ENCODE measurements at regions not wholly inside any gene's neighbourhood (a gene's known extent, or its start where the extent isn't known, plus 50 kb on each side); places are given as distances from the start of the nearest gene placed in this dataset.

- no peak for FAIRE-seq
Observed at GRCh38 chr9:119092125-119092524, 277.1 kb downstream of the BRINP1 start.

DNA sequence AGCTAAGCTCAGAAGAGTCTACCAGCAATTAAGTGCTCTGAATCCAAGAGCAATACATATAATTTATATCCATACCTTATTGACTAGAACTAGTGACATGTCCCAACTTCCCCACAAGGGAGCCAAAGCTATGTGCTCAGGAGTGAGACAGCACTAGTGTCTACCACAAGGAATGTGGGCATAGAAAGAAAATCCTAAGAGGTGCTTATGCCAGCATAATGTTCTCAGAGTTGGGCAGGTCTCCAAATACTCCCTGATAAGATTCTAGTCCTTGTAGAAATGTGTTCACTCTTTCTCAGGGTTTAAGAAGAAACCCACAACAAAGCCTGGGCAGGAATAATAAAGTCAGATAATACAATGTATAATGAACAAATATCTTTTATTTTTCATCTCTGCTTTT is 275.1 kb downstream of the BRINP1 start:
- no peak overlapping the region for H3K27ac ChIP-seq (ENCODE audit: control insufficient read depth, insufficient read depth, low read length)
- H3K9ac ChIP-seq (ENCODE audit: control insufficient read depth, extremely low read depth, insufficient read depth, low read length) = no peak overlapping the region
- no peaks in the 10 kb centered on the region for H3K9me3 ChIP-seq (ENCODE audit: control insufficient read depth, low read depth, low read length)
- no peaks in the 10 kb centered on the region for H3K4me1 ChIP-seq (ENCODE audit: control insufficient read depth, extremely low read depth, insufficient read depth, low read length)
- no peak for TF ChIP-seq EZH2 (IDR thresholded peaks at IDR 0.05; ENCODE audit: low read length)
- TF ChIP-seq, protein P1, sequence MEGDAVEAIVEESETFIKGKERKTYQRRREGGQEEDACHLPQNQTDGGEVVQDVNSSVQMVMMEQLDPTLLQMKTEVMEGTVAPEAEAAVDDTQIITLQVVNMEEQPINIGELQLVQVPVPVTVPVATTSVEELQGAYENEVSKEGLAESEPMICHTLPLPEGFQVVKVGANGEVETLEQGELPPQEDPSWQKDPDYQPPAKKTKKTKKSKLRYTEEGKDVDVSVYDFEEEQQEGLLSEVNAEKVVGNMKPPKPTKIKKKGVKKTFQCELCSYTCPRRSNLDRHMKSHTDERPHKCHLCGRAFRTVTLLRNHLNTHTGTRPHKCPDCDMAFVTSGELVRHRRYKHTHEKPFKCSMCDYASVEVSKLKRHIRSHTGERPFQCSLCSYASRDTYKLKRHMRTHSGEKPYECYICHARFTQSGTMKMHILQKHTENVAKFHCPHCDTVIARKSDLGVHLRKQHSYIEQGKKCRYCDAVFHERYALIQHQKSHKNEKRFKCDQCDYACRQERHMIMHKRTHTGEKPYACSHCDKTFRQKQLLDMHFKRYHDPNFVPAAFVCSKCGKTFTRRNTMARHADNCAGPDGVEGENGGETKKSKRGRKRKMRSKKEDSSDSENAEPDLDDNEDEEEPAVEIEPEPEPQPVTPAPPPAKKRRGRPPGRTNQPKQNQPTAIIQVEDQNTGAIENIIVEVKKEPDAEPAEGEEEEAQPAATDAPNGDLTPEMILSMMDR (optimal IDR thresholded peaks at IDR 0.05 in 1 of 3, IDR thresholded peaks at IDR 0.05 in 1 of 3, conservative IDR thresholded peaks at IDR 0.05 in 1 of 3; ENCODE audit: extremely low read depth in 1 of 3, insufficient read depth in 2 of 3, low read length in 3 of 3) = no peak
- no peak overlapping the region for H3K4me2 ChIP-seq (ENCODE audit: control insufficient read depth, extremely low read depth, insufficient read depth, low read depth, low read length)
- dilution Hi-C loops (cut with MboI; ENCODE audit: extremely low pct_ligation_motif_present, low sequenced_read_pairs) = no loop called here
- no peaks in the 10 kb centered on the region for H3K79me2 ChIP-seq (ENCODE audit: control insufficient read depth, insufficient read depth, low read length)
- no peaks in the 10 kb centered on the region for H3K36me3 ChIP-seq (ENCODE audit: control insufficient read depth in 2 of 2, extremely low read depth in 1 of 2, insufficient read depth in 2 of 2, low read length in 2 of 2)
- H2AFZ ChIP-seq (ENCODE audit: control insufficient read depth, low read length) = no peak overlapping the region
- H4K20me1 ChIP-seq (ENCODE audit: control insufficient read depth, extremely low read depth, insufficient read depth, low read length) = no peaks in the 10 kb centered on the region
- H3K4me3 ChIP-seq (ENCODE audit: control insufficient read depth in 2 of 3, extremely low read depth in 1 of 3, insufficient read depth in 2 of 3, low read depth in 1 of 3, low read length in 3 of 3) = no peak overlapping the region
- DNase-seq (ENCODE audit: low read depth, low spot score) = no peak
- H3K9me1 ChIP-seq (ENCODE audit: control insufficient read depth, extremely low read depth, insufficient read depth, low read length) = no peaks in the 10 kb centered on the region
- no peaks in the 10 kb centered on the region for H3K27me3 ChIP-seq (ENCODE audit: control insufficient read depth, extremely low read depth, insufficient read depth, low read length)
- no peak for FAIRE-seq

More at GRCh38 chr9:119092125-119092524, 277.1 kb downstream of the BRINP1 start:
- no peaks in the 10 kb centered on the region for H3K9me1 ChIP-seq (ENCODE audit: control insufficient read depth, extremely low read depth, insufficient read depth, low read length)
- no peaks in the 10 kb centered on the region for H3K27me3 ChIP-seq (ENCODE audit: control insufficient read depth, extremely low read depth, insufficient read depth, low read length)
- no peaks in the 10 kb centered on the region for H3K9me3 ChIP-seq (ENCODE audit: control insufficient read depth, low read depth, low read length)
- no peaks in the 10 kb centered on the region for H4K20me1 ChIP-seq (ENCODE audit: control insufficient read depth, extremely low read depth, insufficient read depth, low read length)
- DNase-seq (ENCODE audit: low read depth, low spot score) = no peak
- H3K4me2 ChIP-seq (ENCODE audit: control insufficient read depth, extremely low read depth, insufficient read depth, low read depth, low read length) = no peak overlapping the region
- no peak overlapping the region for H2AFZ ChIP-seq (ENCODE audit: control insufficient read depth, low read length)
- H3K36me3 ChIP-seq (ENCODE audit: control insufficient read depth in 2 of 2, extremely low read depth in 1 of 2, insufficient read depth in 2 of 2, low read length in 2 of 2) = no peaks in the 10 kb centered on the region
- TF ChIP-seq EZH2 (IDR thresholded peaks at IDR 0.05; ENCODE audit: low read length) = no peak
- TF ChIP-seq, protein P1 (optimal IDR thresholded peaks at IDR 0.05 in 1 of 3, IDR thresholded peaks at IDR 0.05 in 1 of 3, conservative IDR thresholded peaks at IDR 0.05 in 1 of 3; ENCODE audit: extremely low read depth in 1 of 3, insufficient read depth in 2 of 3, low read length in 3 of 3) = no peak
- H3K79me2 ChIP-seq (ENCODE audit: control insufficient read depth, insufficient read depth, low read length) = no peaks in the 10 kb centered on the region
- dilution Hi-C loops (cut with MboI; ENCODE audit: extremely low pct_ligation_motif_present, low sequenced_read_pairs) = no loop called here
- no peak overlapping the region for H3K27ac ChIP-seq (ENCODE audit: control insufficient read depth, insufficient read depth, low read length)
- H3K4me1 ChIP-seq (ENCODE audit: control insufficient read depth, extremely low read depth, insufficient read depth, low read length) = no peaks in the 10 kb centered on the region
- H3K4me3 ChIP-seq (ENCODE audit: control insufficient read depth in 2 of 3, extremely low read depth in 1 of 3, insufficient read depth in 2 of 3, low read depth in 1 of 3, low read length in 3 of 3) = no peak overlapping the region
- no peak overlapping the region for H3K9ac ChIP-seq (ENCODE audit: control insufficient read depth, extremely low read depth, insufficient read depth, low read length)
